ENCODE measurements at regions not wholly inside any gene's neighbourhood (a gene's known extent, or its start where the extent isn't known, plus 50 kb on each side); places are given as distances from the start of the nearest gene placed in this dataset.

DNA sequence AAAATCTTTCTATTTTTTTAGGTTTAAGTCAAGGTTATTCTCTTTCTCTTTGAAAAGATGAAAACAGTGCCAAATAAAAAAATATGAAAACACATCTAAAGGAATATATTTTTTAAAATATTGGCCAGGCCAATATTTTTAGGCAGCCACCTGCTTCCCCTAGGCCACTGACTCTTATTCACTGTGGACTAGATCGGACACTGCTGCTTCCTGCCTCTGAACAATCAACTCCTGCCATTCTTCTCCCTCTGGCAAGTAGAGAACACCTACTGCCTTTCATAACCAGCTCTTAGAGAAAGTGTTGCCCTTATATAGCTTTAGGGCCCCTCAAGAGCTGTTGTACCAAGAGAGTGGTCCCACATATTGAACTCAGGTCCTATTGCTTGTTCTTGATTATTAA lies 529.2 kb downstream of the RAPGEF2 start:
- WGBS (ENCODE audit: missing lambda C conversion rate), result 24% methylated on average over 1 of the region's 1 CpG
- DNase-seq (ENCODE audit: low read depth in 1 of 2, low spot score in 1 of 2), result no peak
- CTCF ChIA-PET, result no interaction called here

DNA sequence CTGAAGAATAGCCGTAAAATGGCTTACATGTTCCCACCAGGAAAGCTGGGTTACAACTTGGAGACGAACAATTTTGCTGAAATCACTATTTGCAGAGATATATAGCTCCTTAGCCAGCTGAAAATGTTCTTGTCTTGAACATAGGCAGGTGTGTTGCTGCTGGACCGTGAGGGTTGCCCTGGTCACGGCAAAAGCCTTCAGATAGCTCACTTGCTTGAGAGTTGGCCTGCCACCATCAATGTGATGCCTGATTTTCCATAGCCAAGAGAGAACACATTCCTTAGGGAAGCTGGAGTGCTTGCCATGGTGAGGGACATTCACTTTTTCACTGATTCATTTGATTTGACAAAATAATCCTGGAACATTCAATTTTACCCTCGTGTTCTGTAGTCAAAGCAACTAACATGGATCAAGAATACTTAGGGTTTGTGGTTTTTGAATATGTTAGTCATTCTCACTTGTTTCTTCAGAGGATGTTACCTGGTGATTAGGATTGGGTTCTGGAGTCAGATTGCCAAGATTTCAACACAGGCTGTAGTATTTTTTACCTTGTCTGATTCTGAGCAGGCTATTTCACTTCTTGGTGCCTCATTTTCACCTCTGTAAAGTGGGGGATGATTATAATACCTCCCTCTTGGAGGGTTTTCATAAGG lies 536.9 kb downstream of the RAPGEF2 start:
- ChIA-PET POLR2A (no interaction called here), CTCF (no interaction called here)
- Histone ChIP-seq H3K4me3 (no peak overlapping the region), H3K4me1 (no peaks in the 10 kb centered on the region), H3K9me3 (no peaks in the 10 kb centered on the region), H3K27ac (no peak overlapping the region), H3K4me2 (no peak overlapping the region)
- 11% methylated on average over 5 of the region's 5 CpGs for WGBS (ENCODE audit: missing lambda C conversion rate)
- no peak for DNase-seq (ENCODE audit: low read depth in 1 of 2, low spot score in 1 of 2)
- no peak for TF ChIP-seq FOSB (CRISPR knock-in tag; IDR thresholded peaks at IDR 0.05)
- TF ChIP-seq, protein P1, sequence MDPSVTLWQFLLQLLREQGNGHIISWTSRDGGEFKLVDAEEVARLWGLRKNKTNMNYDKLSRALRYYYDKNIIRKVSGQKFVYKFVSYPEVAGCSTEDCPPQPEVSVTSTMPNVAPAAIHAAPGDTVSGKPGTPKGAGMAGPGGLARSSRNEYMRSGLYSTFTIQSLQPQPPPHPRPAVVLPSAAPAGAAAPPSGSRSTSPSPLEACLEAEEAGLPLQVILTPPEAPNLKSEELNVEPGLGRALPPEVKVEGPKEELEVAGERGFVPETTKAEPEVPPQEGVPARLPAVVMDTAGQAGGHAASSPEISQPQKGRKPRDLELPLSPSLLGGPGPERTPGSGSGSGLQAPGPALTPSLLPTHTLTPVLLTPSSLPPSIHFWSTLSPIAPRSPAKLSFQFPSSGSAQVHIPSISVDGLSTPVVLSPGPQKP (IDR thresholded peaks at IDR 0.05; ENCODE audit: low read depth, low read length), result no peak
- no peak for FAIRE-seq
- ATAC-seq, result no peak

More for the DNA sequence above, 529.2 kb downstream of the RAPGEF2 start:
- Histone ChIP-seq H3K4me2 (no peak overlapping the region), H3K9me3 (no peaks in the 10 kb centered on the region), H3K27ac (no peak overlapping the region), H3K4me3 (no peak overlapping the region), H3K4me1 (no peaks in the 10 kb centered on the region)
- POLR2A ChIA-PET, result no interaction called here
- FAIRE-seq (no peak), ATAC-seq (no peak)
- TF ChIP-seq RFX5 (IDR thresholded peaks at IDR 0.05) (no peak), USF2 (IDR thresholded peaks at IDR 0.05) (no peak), FOSB (CRISPR knock-in tag; IDR thresholded peaks at IDR 0.05) (no peak), NR3C1 (IDR thresholded peaks at IDR 0.05) (no peak), ZFP36 (IDR thresholded peaks at IDR 0.05; ENCODE audit: borderline replicate concordance, partially characterized antibody) (no peak), NFE2L2 (conservative IDR thresholded peaks at IDR 0.05; ENCODE audit: low read length) (no peak), MAZ (IDR thresholded peaks at IDR 0.05; ENCODE audit: borderline replicate concordance, low read depth, low read length) (no peak), POLR2AphosphoS2 (conservative IDR thresholded peaks at IDR 0.05; ENCODE audit: low read length) (no peak), KDM5A (IDR thresholded peaks at IDR 0.05) (no peak), ZC3H11A (IDR thresholded peaks at IDR 0.05) (no peak), BHLHE40 (IDR thresholded peaks at IDR 0.05; ENCODE audit: low read depth, low read length) (no peak), HOXA7 (CRISPR knock-in tag; IDR thresholded peaks at IDR 0.05) (no peak), RARB (CRISPR knock-in tag; IDR thresholded peaks at IDR 0.05) (no peak), POLR2A (IDR thresholded peaks at IDR 0.05; ENCODE audit: low read length) (no peak)

DNA sequence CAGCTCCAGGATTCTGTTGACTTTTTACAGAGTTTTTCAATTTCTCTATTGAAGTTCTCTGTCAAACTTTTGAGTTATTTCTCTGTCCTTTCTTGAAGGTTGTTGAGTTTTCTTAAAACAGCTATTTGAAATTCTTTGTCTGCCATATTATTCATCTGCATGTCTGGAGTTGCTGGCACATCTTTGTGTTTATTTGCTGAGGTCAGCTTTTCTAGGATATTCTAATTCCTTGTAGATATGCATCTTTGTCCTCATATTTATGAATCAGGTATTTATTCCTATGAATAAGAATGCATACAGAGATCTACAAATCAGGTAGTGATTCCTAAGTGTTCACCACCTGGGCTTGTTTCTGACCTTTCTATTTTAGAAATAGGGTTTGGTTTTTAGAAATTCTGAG lies 546.4 kb downstream of the RAPGEF2 start:
- FAIRE-seq (no peak), DNase-seq (ENCODE audit: low read depth in 1 of 2, low spot score in 1 of 2) (no peak), ATAC-seq (no peak)
- ChIA-PET CTCF (no interaction called here), POLR2A (no interaction called here)
- H3K4me3 ChIP-seq, result no peak overlapping the region
- no peaks in the 10 kb centered on the region for H3K4me1 ChIP-seq
- TF ChIP-seq RARB (CRISPR knock-in tag; IDR thresholded peaks at IDR 0.05) (no peak), SMC3 (IDR thresholded peaks at IDR 0.05) (no peak), MAFK (IDR thresholded peaks at IDR 0.05; ENCODE audit: partially characterized antibody) (peak; percentile 87), ZFP36 (IDR thresholded peaks at IDR 0.05; ENCODE audit: borderline replicate concordance, partially characterized antibody) (no peak)
- TF ChIP-seq, protein P2, sequence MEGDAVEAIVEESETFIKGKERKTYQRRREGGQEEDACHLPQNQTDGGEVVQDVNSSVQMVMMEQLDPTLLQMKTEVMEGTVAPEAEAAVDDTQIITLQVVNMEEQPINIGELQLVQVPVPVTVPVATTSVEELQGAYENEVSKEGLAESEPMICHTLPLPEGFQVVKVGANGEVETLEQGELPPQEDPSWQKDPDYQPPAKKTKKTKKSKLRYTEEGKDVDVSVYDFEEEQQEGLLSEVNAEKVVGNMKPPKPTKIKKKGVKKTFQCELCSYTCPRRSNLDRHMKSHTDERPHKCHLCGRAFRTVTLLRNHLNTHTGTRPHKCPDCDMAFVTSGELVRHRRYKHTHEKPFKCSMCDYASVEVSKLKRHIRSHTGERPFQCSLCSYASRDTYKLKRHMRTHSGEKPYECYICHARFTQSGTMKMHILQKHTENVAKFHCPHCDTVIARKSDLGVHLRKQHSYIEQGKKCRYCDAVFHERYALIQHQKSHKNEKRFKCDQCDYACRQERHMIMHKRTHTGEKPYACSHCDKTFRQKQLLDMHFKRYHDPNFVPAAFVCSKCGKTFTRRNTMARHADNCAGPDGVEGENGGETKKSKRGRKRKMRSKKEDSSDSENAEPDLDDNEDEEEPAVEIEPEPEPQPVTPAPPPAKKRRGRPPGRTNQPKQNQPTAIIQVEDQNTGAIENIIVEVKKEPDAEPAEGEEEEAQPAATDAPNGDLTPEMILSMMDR (IDR thresholded peaks at IDR 0.05), result no peak
- no peak overlapping the region for H3K27ac ChIP-seq
- H3K9me3 ChIP-seq, result no peaks in the 10 kb centered on the region
- H3K4me2 ChIP-seq, result no peak overlapping the region

DNA sequence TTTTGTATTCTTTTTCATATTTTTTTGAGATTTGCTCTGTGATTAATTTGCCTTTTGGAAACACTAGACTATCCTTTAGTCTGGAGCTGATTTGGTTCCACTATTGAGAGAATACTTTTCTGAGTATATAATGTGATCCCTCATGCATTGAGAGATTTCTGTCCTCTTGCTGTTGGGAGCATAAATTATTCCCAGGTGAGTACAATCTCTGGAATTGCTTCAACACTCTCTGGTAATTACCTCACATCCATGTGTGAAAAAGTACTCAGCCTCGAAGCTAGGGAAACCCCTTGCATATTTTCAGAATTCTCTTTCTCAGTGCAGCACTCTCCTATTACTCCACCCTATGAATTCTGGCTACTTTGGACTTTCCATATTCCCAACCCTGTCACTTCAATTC lies 550.0 kb downstream of the RAPGEF2 start:
- Histone ChIP-seq H3K9me3 (no peaks in the 10 kb centered on the region), H3K4me3 (no peak overlapping the region), H3K4me2 (no peak overlapping the region), H3K4me1 (no peaks in the 10 kb centered on the region), H3K27ac (no peak overlapping the region)
- no peak for FAIRE-seq
- WGBS (ENCODE audit: missing lambda C conversion rate), result 0% methylated on average over 1 of the region's 1 CpG
- no peak for DNase-seq (ENCODE audit: low read depth in 1 of 2, low spot score in 1 of 2)
- TF ChIP-seq ZFP36 (IDR thresholded peaks at IDR 0.05; ENCODE audit: borderline replicate concordance, partially characterized antibody) (no peak), CHD2 (IDR thresholded peaks at IDR 0.05; ENCODE audit: low read length, partially characterized antibody) (no peak), GATA3 (IDR thresholded peaks at IDR 0.05; ENCODE audit: borderline replicate concordance) (no peak), NFE2L2 (conservative IDR thresholded peaks at IDR 0.05; ENCODE audit: low read length) (no peak), POLR2A (IDR thresholded peaks at IDR 0.05; ENCODE audit: low read length) (no peak), SMC3 (IDR thresholded peaks at IDR 0.05) (no peak), HEYL (CRISPR knock-in tag; IDR thresholded peaks at IDR 0.05) (no peak), RAD21 (conservative IDR thresholded peaks at IDR 0.05 in 1 of 2, IDR thresholded peaks at IDR 0.05 in 1 of 2) (no peak), MAX (IDR thresholded peaks at IDR 0.05) (no peak), ESRRA (IDR thresholded peaks at IDR 0.05; ENCODE audit: borderline replicate concordance, low read length) (no peak), EHMT2 (IDR thresholded peaks at IDR 0.05; ENCODE audit: low read depth) (no peak), KDM1A (IDR thresholded peaks at IDR 0.05; ENCODE audit: low read depth) (no peak)
- TF ChIP-seq, protein P2 (IDR thresholded peaks at IDR 0.05), result no peak
- ATAC-seq, result no peak
- ChIA-PET POLR2A (no interaction called here), CTCF (no interaction called here)
